ENCODE measurements at regions not wholly inside any gene's neighbourhood (a gene's known extent, or its start where the extent isn't known, plus 50 kb on each side); places are given as distances from the start of the nearest gene placed in this dataset.

- TF ChIP-seq HNF1A (IDR thresholded peaks at IDR 0.05; ENCODE audit: low read depth) (no peak), HNF1A (CRISPR knock-in tag; IDR thresholded peaks at IDR 0.05; ENCODE audit: borderline replicate concordance) (peak; percentile 70; the same call in 1 of the 2 replicates), NCOR1 (IDR thresholded peaks at IDR 0.05; ENCODE audit: borderline replicate concordance, low read length) (no peak; the same call in 1 of the 2 replicates), ZNF430 (CRISPR knock-in tag; IDR thresholded peaks at IDR 0.05) (no peak), KDM3A (CRISPR knock-in tag; IDR thresholded peaks at IDR 0.05; ENCODE audit: low read depth) (0 out of 2 replicates have a peak, but pooled peaks have one; percentile 52), HNRNPH1 (optimal IDR thresholded peaks at IDR 0.05; ENCODE audit: low read depth, low read length) (no peak), ZBTB40 (IDR thresholded peaks at IDR 0.05) (no peak), ZBTB40 (CRISPR knock-in tag; IDR thresholded peaks at IDR 0.05) (peak; percentile 59; the same call in 1 of the 2 replicates), SKI (IDR thresholded peaks at IDR 0.05; ENCODE audit: partially characterized antibody) (peak; percentile 86), ZNF446 (CRISPR knock-in tag; IDR thresholded peaks at IDR 0.05) (no peak), CCDC6 (CRISPR knock-in tag; IDR thresholded peaks at IDR 0.05) (no peak), NBN (conservative IDR thresholded peaks at IDR 0.05) (no peak), ZNF234 (CRISPR knock-in tag; conservative IDR thresholded peaks at IDR 0.05) (no peak), KLF13 (CRISPR knock-in tag; IDR thresholded peaks at IDR 0.05) (no peak), SNRNP70 (IDR thresholded peaks at IDR 0.05; ENCODE audit: low read depth, low read length) (no peak), CREM (IDR thresholded peaks at IDR 0.05) (peak; percentile 44; the same call in 1 of the 2 replicates), CREM (CRISPR knock-in tag; IDR thresholded peaks at IDR 0.05) (no peak), SP4 (CRISPR knock-in tag; IDR thresholded peaks at IDR 0.05) (no peak), POLR2A (IDR thresholded peaks at IDR 0.05; ENCODE audit: insufficient read depth in 1 of 2, low read depth in 2 of 2, low read length in 2 of 2) (peak; percentile 86 to 93), ZNF251 (CRISPR knock-in tag; IDR thresholded peaks at IDR 0.05) (no peak)
Measured at GRCh38 chr15:92831655-92832328, 68.3 kb upstream of the CHD2 start (continued).
